Calu3 (cell line): ENCODE measurements at regions not wholly inside any gene's neighbourhood (a gene's known extent, or its start where the extent isn't known, plus 50 kb on each side); places are given as distances from the start of the nearest gene placed in this dataset.

ENCODE experiments used
- BruUV-seq: library from RNA; stranded (reverse); fragments of 400-500 nt; replicated peaks from 2 replicates; lab custom pipeline; 2021; lab: Mats Ljungman, UMichigan
- CTCF ChIA-PET: fragments of 300-600 bp; sonication (Branson Sonifier 250); formaldehyde crosslinking; loops from one replicate; lab custom pipeline; 2022; ENCODE audit warnings: antibody characterized with exemption; lab: Charles Lee
- DNase-seq: peaks from one replicate; pipeline ENCODE4 v3.0.0; 2022
- H3K27ac Mint-ChIP-seq: one replicate; pipeline ENCODE4 v1.8.0; 2022; ENCODE audit warnings: mixed read lengths; ENCODE audit not compliant: unreplicated experiment
- H3K27me3 Mint-ChIP-seq: one replicate; pipeline ENCODE4 v1.8.0; 2022; ENCODE audit warnings: mixed read lengths; ENCODE audit not compliant: unreplicated experiment
- H3K36me3 Mint-ChIP-seq: one replicate; pipeline ENCODE4 v1.8.0; 2022; ENCODE audit warnings: mild to moderate bottlenecking, moderate library complexity, mixed read lengths; ENCODE audit not compliant: insufficient read depth, unreplicated experiment
- H3K4me1 Mint-ChIP-seq: one replicate; pipeline ENCODE4 v1.8.0; 2022; ENCODE audit warnings: mild to moderate bottlenecking, low read depth, mixed read lengths; ENCODE audit not compliant: unreplicated experiment
- H3K4me3 Mint-ChIP-seq: one replicate; pipeline ENCODE4 v1.8.0; 2022; ENCODE audit warnings: mild to moderate bottlenecking, low read depth, moderate library complexity, mixed read lengths; ENCODE audit not compliant: unreplicated experiment
- H3K9me3 Mint-ChIP-seq: one replicate; pipeline ENCODE4 v1.8.0; 2022; ENCODE audit warnings: low read depth, mixed read lengths; ENCODE audit not compliant: unreplicated experiment
- CTCF ChIP-seq: fragments of 200-600 bp; IDR thresholded peaks from one replicate; pipeline ENCODE4 v1.8.0; 2022; ENCODE audit warnings: antibody characterized with exemption; ENCODE audit not compliant: unreplicated experiment
- intact Hi-C: fragments of 100-400 bp; cut with micrococcal nuclease; formaldehyde crosslinking; loops from one replicate; pipeline ENCODE4 v1.10.0; 2022; ENCODE audit not compliant: unreplicated experiment

GRCh38 chr14:85445151-85445795 is 84.7 kb upstream of the FLRT2 start:
- no peak for TF ChIP-seq CTCF
- H3K27me3 Mint-ChIP-seq = no peaks in the 10 kb centered on the region
- no TSS peak for BruUV-seq
- H3K27ac Mint-ChIP-seq = no peak overlapping the region
- no peaks in the 10 kb centered on the region for H3K36me3 Mint-ChIP-seq
- H3K9me3 Mint-ChIP-seq = peaks cover 6% of the 10 kb centered on the region
- DNase-seq = no peak
- no peak overlapping the region for H3K4me3 Mint-ChIP-seq
- CTCF ChIA-PET = no interaction called here
- no peaks in the 10 kb centered on the region for H3K4me1 Mint-ChIP-seq
- intact Hi-C loops = no loop called here

- H3K27me3 Mint-ChIP-seq = no peaks in the 10 kb centered on the region
- no peak overlapping the region for H3K4me3 Mint-ChIP-seq
- CTCF ChIA-PET = no interaction called here
- H3K9me3 Mint-ChIP-seq = peaks cover 9% of the 10 kb centered on the region
- no peak overlapping the region for H3K27ac Mint-ChIP-seq
- TF ChIP-seq CTCF = no peak
- intact Hi-C loops = no loop called here
- no TSS peak for BruUV-seq
- no peaks in the 10 kb centered on the region for H3K36me3 Mint-ChIP-seq
- no peak for DNase-seq
- H3K4me1 Mint-ChIP-seq = no peaks in the 10 kb centered on the region
Observed at GRCh38 chr14:85447883-85448282, 82.1 kb upstream of the FLRT2 start.

- H3K9me3 Mint-ChIP-seq = peaks cover 10% of the 10 kb centered on the region
- CTCF ChIA-PET = no interaction called here
Observed at GRCh38 chr14:85451421-85451820, 78.5 kb upstream of the FLRT2 start.

GRCh38 chr14:85453401-85454225 is 76.3 kb upstream of the FLRT2 start:
- CTCF ChIA-PET = no interaction called here
- Mint-ChIP-seq H3K4me3 (no peak overlapping the region), H3K9me3 (peaks cover 8% of the 10 kb centered on the region), H3K4me1 (no peaks in the 10 kb centered on the region), H3K27ac (no peak overlapping the region), H3K36me3 (no peaks in the 10 kb centered on the region), H3K27me3 (no peaks in the 10 kb centered on the region)
- DNase-seq = no peak
- no TSS peak for BruUV-seq
- TF ChIP-seq CTCF = no peak
- intact Hi-C loops = no loop called here

More at GRCh38 chr14:85451421-85451820, 78.5 kb upstream of the FLRT2 start:
- intact Hi-C loops = no loop called here
- no TSS peak for BruUV-seq
- Mint-ChIP-seq H3K4me1 (no peaks in the 10 kb centered on the region), H3K27ac (no peak overlapping the region), H3K4me3 (no peak overlapping the region), H3K27me3 (no peaks in the 10 kb centered on the region), H3K36me3 (no peaks in the 10 kb centered on the region)
- no peak for TF ChIP-seq CTCF
- DNase-seq = no peak
